ENCODE measurements at regions not wholly inside any gene's neighbourhood (a gene's known extent, or its start where the extent isn't known, plus 50 kb on each side); places are given as distances from the start of the nearest gene placed in this dataset.
"Not testable (repeated sequence)": the region's sequence is repeated elsewhere in the genome, so short reads cannot be mapped to it uniquely, and the experiment has no call there.

- no peak for DNase-seq (ENCODE audit: low spot score)
- no peaks in the 10 kb centered on the region for H3K9me2 ChIP-seq (ENCODE audit: insufficient read depth, low read length)
- no peaks in the 10 kb centered on the region for H3K9me3 ChIP-seq (ENCODE audit: low read length)
- intact Hi-C loops (cut with micrococcal nuclease; ENCODE audit: unreplicated experiment): no loop called here
- H3K79me2 ChIP-seq (ENCODE audit: insufficient read depth, low read depth, low read length): no peaks in the 10 kb centered on the region
- H3K4me1 ChIP-seq (ENCODE audit: insufficient read depth, low read length, poor library complexity, severe bottlenecking): no peaks in the 10 kb centered on the region
- no TSS peak for BruUV-seq (replicated peaks)
- no peaks in the 10 kb centered on the region for H3K36me3 ChIP-seq (ENCODE audit: insufficient read depth, low read length)
- TF ChIP-seq EZH2phosphoT487 (IDR thresholded peaks at IDR 0.05; ENCODE audit: borderline replicate concordance, low read depth, low read length): no peak
- TF ChIP-seq, protein P1, sequence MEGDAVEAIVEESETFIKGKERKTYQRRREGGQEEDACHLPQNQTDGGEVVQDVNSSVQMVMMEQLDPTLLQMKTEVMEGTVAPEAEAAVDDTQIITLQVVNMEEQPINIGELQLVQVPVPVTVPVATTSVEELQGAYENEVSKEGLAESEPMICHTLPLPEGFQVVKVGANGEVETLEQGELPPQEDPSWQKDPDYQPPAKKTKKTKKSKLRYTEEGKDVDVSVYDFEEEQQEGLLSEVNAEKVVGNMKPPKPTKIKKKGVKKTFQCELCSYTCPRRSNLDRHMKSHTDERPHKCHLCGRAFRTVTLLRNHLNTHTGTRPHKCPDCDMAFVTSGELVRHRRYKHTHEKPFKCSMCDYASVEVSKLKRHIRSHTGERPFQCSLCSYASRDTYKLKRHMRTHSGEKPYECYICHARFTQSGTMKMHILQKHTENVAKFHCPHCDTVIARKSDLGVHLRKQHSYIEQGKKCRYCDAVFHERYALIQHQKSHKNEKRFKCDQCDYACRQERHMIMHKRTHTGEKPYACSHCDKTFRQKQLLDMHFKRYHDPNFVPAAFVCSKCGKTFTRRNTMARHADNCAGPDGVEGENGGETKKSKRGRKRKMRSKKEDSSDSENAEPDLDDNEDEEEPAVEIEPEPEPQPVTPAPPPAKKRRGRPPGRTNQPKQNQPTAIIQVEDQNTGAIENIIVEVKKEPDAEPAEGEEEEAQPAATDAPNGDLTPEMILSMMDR (conservative IDR thresholded peaks at IDR 0.05; ENCODE audit: low read length): no peak
- ChIA-PET CTCF (ENCODE audit: unreplicated experiment) (no interaction called here), POLR2A (no interaction called here)
- H4K20me1 ChIP-seq (ENCODE audit: insufficient read depth, low read length): no peaks in the 10 kb centered on the region
- H3K4me3 ChIP-seq (ENCODE audit: low read depth, low read length, poor library complexity, severe bottlenecking): no peak overlapping the region
- no peak overlapping the region for H2AFZ ChIP-seq (ENCODE audit: low read length)
- H3K4me2 ChIP-seq (ENCODE audit: low read length): no peak overlapping the region
- H3K27ac ChIP-seq (ENCODE audit: low read depth, low read length, poor library complexity, severe bottlenecking): no peak overlapping the region
Observed at GRCh38 chr2:88903749-88904353, 212.4 kb downstream of the RPIA start.

- POLR2A ChIA-PET: no interaction called here
- H3K4me3 ChIP-seq (ENCODE audit: low read depth, low read length, poor library complexity, severe bottlenecking): no peak overlapping the region
- no peaks in the 10 kb centered on the region for H3K9me3 ChIP-seq (ENCODE audit: low read length)
- no peaks in the 10 kb centered on the region for H3K79me2 ChIP-seq (ENCODE audit: insufficient read depth, low read depth, low read length)
- intact Hi-C loops (cut with micrococcal nuclease; ENCODE audit: unreplicated experiment): no loop called here
- H3K9me2 ChIP-seq (ENCODE audit: insufficient read depth, low read length): no peaks in the 10 kb centered on the region
- no peak for TF ChIP-seq EZH2phosphoT487 (IDR thresholded peaks at IDR 0.05; ENCODE audit: borderline replicate concordance, low read depth, low read length)
- TF ChIP-seq, protein P1 (conservative IDR thresholded peaks at IDR 0.05; ENCODE audit: low read length): no peak
- no peaks in the 10 kb centered on the region for H3K4me1 ChIP-seq (ENCODE audit: insufficient read depth, low read length, poor library complexity, severe bottlenecking)
- BruUV-seq (replicated peaks): no TSS peak
- H2AFZ ChIP-seq (ENCODE audit: low read length): no peak overlapping the region
- H3K36me3 ChIP-seq (ENCODE audit: insufficient read depth, low read length): no peaks in the 10 kb centered on the region
- CTCF ChIA-PET (ENCODE audit: unreplicated experiment): no interaction called here
- H3K27ac ChIP-seq (ENCODE audit: low read depth, low read length, poor library complexity, severe bottlenecking): no peak overlapping the region
- no peaks in the 10 kb centered on the region for H4K20me1 ChIP-seq (ENCODE audit: insufficient read depth, low read length)
- no peak overlapping the region for H3K4me2 ChIP-seq (ENCODE audit: low read length)
- no peak for DNase-seq (ENCODE audit: low spot score)
Observed at GRCh38 chr2:88913280-88913679, 221.8 kb downstream of the RPIA start.

DNA sequence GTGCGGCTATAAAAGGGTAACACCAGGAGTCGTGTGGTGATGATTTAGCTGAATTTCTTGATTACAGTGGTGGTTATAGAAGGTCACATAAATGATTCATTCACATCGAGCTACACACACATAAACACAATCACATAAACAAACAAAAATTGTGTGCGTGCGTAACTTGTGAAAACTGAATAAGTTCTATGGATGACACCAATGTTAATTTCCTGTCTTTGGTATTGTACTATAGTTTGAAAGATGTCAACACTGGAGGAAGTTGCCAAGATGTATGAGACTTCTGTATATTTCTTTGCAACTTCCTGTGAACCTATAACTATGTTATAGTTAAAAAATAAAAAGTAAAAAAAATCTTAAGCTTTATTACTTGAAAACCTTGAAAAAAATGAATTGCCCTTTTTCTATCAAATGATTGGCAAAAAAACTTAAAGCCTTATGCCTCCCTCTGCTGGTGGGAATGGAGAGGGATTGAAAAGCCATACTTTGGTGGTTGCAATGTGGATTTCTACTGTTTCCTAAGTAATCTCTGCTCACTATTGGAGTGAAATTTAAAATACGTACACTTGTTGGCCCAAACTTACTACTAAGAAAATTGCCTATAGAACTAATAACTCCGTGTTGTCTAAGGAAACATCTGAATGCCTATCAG lies 227.7 kb downstream of the RPIA start:
- no peaks in the 10 kb centered on the region for H3K4me1 ChIP-seq (ENCODE audit: insufficient read depth, low read length, poor library complexity, severe bottlenecking)
- H2AFZ ChIP-seq (ENCODE audit: low read length): no peak overlapping the region
- no peaks in the 10 kb centered on the region for H3K9me2 ChIP-seq (ENCODE audit: insufficient read depth, low read length)
- POLR2A ChIA-PET: no interaction called here
- no peak overlapping the region for H3K27ac ChIP-seq (ENCODE audit: low read depth, low read length, poor library complexity, severe bottlenecking)
- no peaks in the 10 kb centered on the region for H4K20me1 ChIP-seq (ENCODE audit: insufficient read depth, low read length)
- intact Hi-C loops (cut with micrococcal nuclease; ENCODE audit: unreplicated experiment): no loop called here
- H3K4me3 ChIP-seq (ENCODE audit: low read depth, low read length, poor library complexity, severe bottlenecking): no peak overlapping the region
- TF ChIP-seq, protein P1 (conservative IDR thresholded peaks at IDR 0.05; ENCODE audit: low read length): no peak
- no peak for TF ChIP-seq EZH2phosphoT487 (IDR thresholded peaks at IDR 0.05; ENCODE audit: borderline replicate concordance, low read depth, low read length)
- no TSS peak for BruUV-seq (replicated peaks)
- no peaks in the 10 kb centered on the region for H3K79me2 ChIP-seq (ENCODE audit: insufficient read depth, low read depth, low read length)
- H3K9me3 ChIP-seq (ENCODE audit: low read length): no peaks in the 10 kb centered on the region
- no peak overlapping the region for H3K4me2 ChIP-seq (ENCODE audit: low read length)
- no peak for DNase-seq (ENCODE audit: low spot score)
- no peaks in the 10 kb centered on the region for H3K36me3 ChIP-seq (ENCODE audit: insufficient read depth, low read length)
- CTCF ChIA-PET (ENCODE audit: unreplicated experiment): no interaction called here

- CTCF ChIA-PET (ENCODE audit: unreplicated experiment); H3K9me2 ChIP-seq (ENCODE audit: insufficient read depth, low read length); H3K4me2 ChIP-seq (ENCODE audit: low read length); H4K20me1 ChIP-seq (ENCODE audit: insufficient read depth, low read length); H3K36me3 ChIP-seq (ENCODE audit: insufficient read depth, low read length); H3K79me2 ChIP-seq (ENCODE audit: insufficient read depth, low read depth, low read length); H3K4me1 ChIP-seq (ENCODE audit: insufficient read depth, low read length, poor library complexity, severe bottlenecking); H2AFZ ChIP-seq (ENCODE audit: low read length); H3K4me3 ChIP-seq (ENCODE audit: low read depth, low read length, poor library complexity, severe bottlenecking); DNase-seq (ENCODE audit: low spot score); BruUV-seq (replicated peaks); H3K27ac ChIP-seq (ENCODE audit: low read depth, low read length, poor library complexity, severe bottlenecking); intact Hi-C loops (cut with micrococcal nuclease; ENCODE audit: unreplicated experiment); H3K9me3 ChIP-seq (ENCODE audit: low read length); POLR2A ChIA-PET: not testable (repeated sequence)
Observed at GRCh38 chr2:88920399-88920798, 228.9 kb downstream of the RPIA start.

Measured in OCI-LY7 (cell line).